Upper lobe of left lung (tissue), 4 donors: ENCODE measurements at regions not wholly inside any gene's neighbourhood (a gene's known extent, or its start where the extent isn't known, plus 50 kb on each side); places are given as distances from the start of the nearest gene placed in this dataset.

Source experiments
- CTCF ChIP-seq, 6 experiments: fragments of 450-650 bp in 4 of 6; fragments of 200-600 bp in 2 of 6; sonication (generic) in 2 of 6; IDR thresholded peaks; one replicate each; pipeline ENCODE4 v1.5.1; 2016 to 2019; ENCODE audit warnings: antibody characterized with exemption in 6 of 6
- EP300 ChIP-seq, 4 donors: sonication (generic); formaldehyde crosslinking; IDR thresholded peaks; one replicate each; pipeline ENCODE4 v1.5.1; 2017; ENCODE audit warnings: antibody characterized with exemption in 4 of 4, control low read depth in 2 of 4
- POLR2A ChIP-seq, 4 donors: fragments of 450-650 bp; IDR thresholded peaks; one replicate each; pipeline ENCODE4 v1.5.1; 2016 to 2017; ENCODE audit warnings: antibody characterized with exemption in 4 of 4, mild to moderate bottlenecking in 2 of 4
- POLR2AphosphoS5 ChIP-seq, 2 donors: sonication (generic); formaldehyde crosslinking; IDR thresholded peaks; one replicate each; pipeline ENCODE4 v1.5.1; 2017; ENCODE audit warnings: antibody characterized with exemption in 2 of 2

DNA sequence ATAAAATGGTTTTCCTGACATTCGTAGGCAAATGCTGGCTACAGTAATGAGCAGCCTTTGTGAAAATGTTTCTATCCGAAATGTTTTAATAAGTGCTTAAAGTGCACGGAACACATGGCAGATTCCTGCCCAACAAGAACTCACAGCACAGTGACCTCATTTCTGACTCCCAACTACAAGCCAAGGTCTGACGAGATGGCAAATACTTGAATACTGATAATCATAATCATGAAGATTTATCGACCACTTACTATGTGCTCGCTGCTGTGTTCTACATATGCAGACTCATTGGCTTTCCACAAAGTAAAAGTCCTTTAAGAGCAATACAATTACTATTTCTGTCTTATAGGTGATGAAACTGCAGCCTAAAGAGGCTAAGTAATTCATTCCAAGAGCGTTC, 238.1 kb upstream of the CDH5 start:
- TF ChIP-seq CTCF (IDR thresholded peaks at IDR 0.05) (no peak), POLR2AphosphoS5 (IDR thresholded peaks at IDR 0.05) (no peak), POLR2A (IDR thresholded peaks at IDR 0.05) (no peak), EP300 (IDR thresholded peaks at IDR 0.05) (no peak)
